Mesendoderm (in vitro differentiated cells): ENCODE measurements at regions not wholly inside any gene's neighbourhood (a gene's known extent, or its start where the extent isn't known, plus 50 kb on each side); places are given as distances from the start of the nearest gene placed in this dataset.

Experiments
- DNase-seq: peaks from one replicate; pipeline ENCODE4 v3.0.0; 2013
- H2AK5ac ChIP-seq: 2 replicates; pipeline ENCODE4 v1.6.1; 2013; ENCODE audit warnings: low read length, inconsistent platforms
- H2BK120ac ChIP-seq: 2 replicates; pipeline ENCODE4 v1.6.1; 2013; ENCODE audit warnings: low read depth, mild to moderate bottlenecking, low read length, moderate library complexity, mixed read lengths
- H2BK15ac ChIP-seq: replicated peaks from 2 replicates; pipeline ENCODE4 v1.6.1; 2013; ENCODE audit warnings: low read depth, mild to moderate bottlenecking, moderate library complexity
- H2BK5ac ChIP-seq: 2 replicates; pipeline ENCODE4 v1.6.1; 2013; ENCODE audit warnings: low read length, inconsistent platforms
- H3K18ac ChIP-seq: 2 replicates; pipeline ENCODE4 v1.6.1; 2013; ENCODE audit warnings: mild to moderate bottlenecking, low read length, mixed read lengths
- H3K23ac ChIP-seq: one replicate; pipeline ENCODE4 v1.6.1; 2013; ENCODE audit warnings: low read length
- H3K27ac ChIP-seq: 2 replicates; pipeline ENCODE4 v1.5.1; 2013; ENCODE audit warnings: low read depth, mild to moderate bottlenecking, inconsistent platforms, low read length, moderate library complexity
- H3K27me3 ChIP-seq: 2 replicates; pipeline ENCODE4 v1.6.1; 2013; ENCODE audit warnings: low read length, control low read depth, mild to moderate bottlenecking, inconsistent platforms; ENCODE audit not compliant: insufficient read depth, poor library complexity
- H3K36me3 ChIP-seq: 2 replicates; pipeline ENCODE4 v1.6.1; 2013; ENCODE audit warnings: low read length, inconsistent platforms; ENCODE audit not compliant: control insufficient read depth, insufficient read depth
- H3K4ac ChIP-seq: one replicate; pipeline ENCODE4 v1.6.1; 2013; ENCODE audit warnings: low read depth, mild to moderate bottlenecking, low read length, moderate library complexity
- H3K4me1 ChIP-seq: 2 replicates; pipeline ENCODE4 v1.6.1; 2013; ENCODE audit warnings: low read depth, low read length, inconsistent platforms; ENCODE audit not compliant: control insufficient read depth
- H3K4me2 ChIP-seq: 2 replicates; pipeline ENCODE4 v1.6.1; 2013; ENCODE audit warnings: low read length
- H3K4me3 ChIP-seq: 2 replicates; pipeline ENCODE4 v1.5.1; 2013; ENCODE audit warnings: mild to moderate bottlenecking, low read length
- H3K56ac ChIP-seq: one replicate; pipeline ENCODE4 v1.6.1; 2013; ENCODE audit warnings: low read length
- H3K79me1 ChIP-seq: 2 replicates; pipeline ENCODE4 v1.6.1; 2013; ENCODE audit warnings: low read length, inconsistent platforms
- H3K79me2 ChIP-seq: 2 replicates; pipeline ENCODE4 v1.6.1; 2013; ENCODE audit warnings: mild to moderate bottlenecking, low read length; ENCODE audit not compliant: control insufficient read depth, insufficient read depth
- H3K9ac ChIP-seq: 2 replicates; pipeline ENCODE4 v1.6.1; 2013; ENCODE audit warnings: low read length, inconsistent platforms
- H4K5ac ChIP-seq: one replicate; pipeline ENCODE4 v1.6.1; 2013; ENCODE audit warnings: low read length
- H4K8ac ChIP-seq: one replicate; pipeline ENCODE4 v1.6.1; 2013; ENCODE audit warnings: low read depth, mild to moderate bottlenecking, control low read depth, low read length, moderate library complexity
- WGBS: extraction: QIAGEN DNeasy Blood & Tissue Kit; methylation state at CpG from one replicate; pipeline ENCODE4 v1.1.7; 2013; ENCODE audit warnings: low lambda C conversion rate, missing lambda C conversion rate; ENCODE audit not compliant: insufficient coverage; ENCODE audit errors: extremely low coverage; 5-methylcytosine and 5-hydroxymethylcytosine counted together

GRCh38 chr5:72055636-72056035 lies 51.6 kb upstream of the MAP1B start:
- Histone ChIP-seq H3K79me1 (no peaks in the 10 kb centered on the region), H2AK5ac (no peak overlapping the region), H3K23ac (no peak overlapping the region), H4K8ac (no peak overlapping the region), H2BK15ac (no peak overlapping the region), H2BK120ac (no peak overlapping the region), H3K36me3 (no peaks in the 10 kb centered on the region), H3K9ac (no peak overlapping the region), H3K27ac (no peak overlapping the region), H3K4me3 (no peak overlapping the region), H3K18ac (no peak overlapping the region), H4K5ac (no peak overlapping the region), H3K4me1 (peaks cover 6% of the 10 kb centered on the region), H3K27me3 (no peaks in the 10 kb centered on the region), H2BK5ac (no peak overlapping the region), H3K79me2 (no peaks in the 10 kb centered on the region), H3K4me2 (no peak overlapping the region), H3K56ac (no peak overlapping the region), H3K4ac (no peak overlapping the region)
- no CpG with 5 or more reads among the region's 1 CpG for WGBS
- no peak for DNase-seq
